PC-9 (cell line): ENCODE measurements at regions not wholly inside any gene's neighbourhood (a gene's known extent, or its start where the extent isn't known, plus 50 kb on each side); places are given as distances from the start of the nearest gene placed in this dataset.

Experiments
- CTCF ChIP-seq: fragments of 200-600 bp; sonication (generic); conservative IDR thresholded peaks from 2 replicates; pipeline ENCODE4 v1.6.1; 2017; ENCODE audit warnings: mixed run types, antibody characterized with exemption, mild to moderate bottlenecking, moderate library complexity
- EZH2 ChIP-seq: fragments of 200-600 bp; sonication (generic); IDR thresholded peaks from 2 replicates; pipeline ENCODE4 v1.8.0; 2017; ENCODE audit warnings: antibody characterized with exemption, low read depth

DNA sequence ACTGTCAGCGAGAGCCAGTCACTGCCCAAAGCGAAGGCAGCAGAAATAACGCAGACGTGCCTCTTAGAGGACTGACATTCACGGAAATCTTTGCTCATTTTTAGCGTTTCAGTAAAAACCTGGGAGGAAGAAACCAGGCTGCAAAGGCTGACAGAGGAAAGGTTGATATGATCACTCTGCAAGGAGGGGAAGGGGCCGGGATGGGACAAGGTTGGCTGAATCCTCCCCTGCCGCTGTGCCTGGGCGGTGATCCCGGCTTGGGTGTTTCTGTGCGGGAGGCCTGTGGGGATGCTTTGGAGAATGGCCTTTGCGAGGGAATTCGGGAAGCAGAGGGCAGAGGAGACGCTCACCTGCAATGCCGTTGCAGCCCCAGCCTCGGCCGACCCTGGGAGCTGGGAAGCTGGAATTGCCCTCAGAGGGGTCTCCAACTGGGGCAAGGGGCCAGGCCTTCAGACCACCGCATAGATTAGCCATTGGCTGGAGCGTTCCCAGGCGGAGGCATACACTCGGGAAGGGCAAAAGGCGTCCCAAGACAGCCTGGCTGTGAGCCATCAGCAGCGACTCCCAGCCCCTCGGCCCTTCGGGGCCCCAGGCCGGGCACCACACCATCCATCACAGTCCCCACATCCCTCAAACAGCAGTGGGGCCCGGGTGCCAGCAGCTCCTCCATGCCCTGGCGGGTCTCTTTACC is 111.7 kb upstream of the GPC1 start:
- TF ChIP-seq CTCF (no peak), EZH2 (no peak)
